OCI-LY7 (cell line): ENCODE measurements at regions not wholly inside any gene's neighbourhood (a gene's known extent, or its start where the extent isn't known, plus 50 kb on each side); places are given as distances from the start of the nearest gene placed in this dataset.

Experiments used
- EZH2phosphoT487 ChIP-seq: fragments of 200-600 bp; sonication (generic); IDR thresholded peaks from 2 replicates; pipeline ENCODE4 v1.6.1; 2018; ENCODE audit warnings: low read depth, borderline replicate concordance, mild to moderate bottlenecking, mixed run types, antibody characterized with exemption, low read length, moderate library complexity, mixed read lengths
- TF ChIP-seq, protein P1 (sequence below): fragments of 200-600 bp; sonication (generic); conservative IDR thresholded peaks from 2 replicates; pipeline ENCODE4 v1.5.1; 2014; ENCODE audit warnings: mild to moderate bottlenecking, antibody characterized with exemption, low read length, moderate library complexity, mixed read lengths

DNA sequence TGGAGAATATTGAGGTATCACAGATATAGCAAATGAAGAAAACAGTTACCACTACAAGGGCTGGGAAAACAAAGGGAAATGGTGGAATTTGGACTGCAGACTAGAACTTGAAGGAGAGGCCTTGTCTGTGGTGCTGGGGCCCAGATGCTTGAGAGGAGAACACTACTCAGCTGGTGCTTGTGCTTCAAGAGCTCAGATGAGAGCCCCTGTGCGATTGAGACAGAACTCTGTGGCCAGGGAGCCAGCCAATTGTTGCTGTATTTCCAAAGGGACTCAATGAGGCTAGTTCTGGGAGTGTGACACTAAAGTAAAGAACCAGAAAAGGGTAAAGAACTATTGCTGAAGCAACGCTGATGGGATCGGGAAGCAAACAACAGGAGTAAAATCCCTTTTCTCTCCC, 406.5 kb upstream of the SEMA3D start:
- TF ChIP-seq, protein P1, sequence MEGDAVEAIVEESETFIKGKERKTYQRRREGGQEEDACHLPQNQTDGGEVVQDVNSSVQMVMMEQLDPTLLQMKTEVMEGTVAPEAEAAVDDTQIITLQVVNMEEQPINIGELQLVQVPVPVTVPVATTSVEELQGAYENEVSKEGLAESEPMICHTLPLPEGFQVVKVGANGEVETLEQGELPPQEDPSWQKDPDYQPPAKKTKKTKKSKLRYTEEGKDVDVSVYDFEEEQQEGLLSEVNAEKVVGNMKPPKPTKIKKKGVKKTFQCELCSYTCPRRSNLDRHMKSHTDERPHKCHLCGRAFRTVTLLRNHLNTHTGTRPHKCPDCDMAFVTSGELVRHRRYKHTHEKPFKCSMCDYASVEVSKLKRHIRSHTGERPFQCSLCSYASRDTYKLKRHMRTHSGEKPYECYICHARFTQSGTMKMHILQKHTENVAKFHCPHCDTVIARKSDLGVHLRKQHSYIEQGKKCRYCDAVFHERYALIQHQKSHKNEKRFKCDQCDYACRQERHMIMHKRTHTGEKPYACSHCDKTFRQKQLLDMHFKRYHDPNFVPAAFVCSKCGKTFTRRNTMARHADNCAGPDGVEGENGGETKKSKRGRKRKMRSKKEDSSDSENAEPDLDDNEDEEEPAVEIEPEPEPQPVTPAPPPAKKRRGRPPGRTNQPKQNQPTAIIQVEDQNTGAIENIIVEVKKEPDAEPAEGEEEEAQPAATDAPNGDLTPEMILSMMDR, result no peak
- no peak for TF ChIP-seq EZH2phosphoT487
